Lung (tissue), 11 donors: ENCODE measurements at regions not wholly inside any gene's neighbourhood (a gene's known extent, or its start where the extent isn't known, plus 50 kb on each side); places are given as distances from the start of the nearest gene placed in this dataset.

Experiments used
- ATAC-seq: fragments of 200-7000 bp; cut with Tn5 transposase; one replicate; pipeline ENCODE4 v1.9.1; 2020; ENCODE audit warnings: moderate number of reproducible peaks; ENCODE audit not compliant: insufficient read depth, low FRiP score
- DNase-seq, 3 donors: peaks; one replicate each; pipeline ENCODE4 v3.0.0-alpha.2; 2013 to 2017
- H3K27ac ChIP-seq, 2 donors: one replicate each; pipeline ENCODE4 v1.5.1; 2013; ENCODE audit warnings: mild to moderate bottlenecking in 2 of 2, moderate library complexity in 2 of 2, control low read depth in 1 of 2, inconsistent platforms in 1 of 2, low read depth in 1 of 2, low read length in 1 of 2
- H3K27me3 ChIP-seq, 3 donors: one replicate each; pipeline ENCODE4 v1.5.1; 2013; ENCODE audit warnings: low read length in 2 of 3; ENCODE audit not compliant: control insufficient read depth in 3 of 3, insufficient read depth in 3 of 3
- H3K36me3 ChIP-seq, 4 donors: one replicate each; pipeline ENCODE4 v1.5.1; 2013; ENCODE audit warnings: low read length in 4 of 4, mild to moderate bottlenecking in 1 of 4, moderate library complexity in 1 of 4; ENCODE audit not compliant: control insufficient read depth in 4 of 4, insufficient read depth in 4 of 4
- H3K4me1 ChIP-seq, 5 donors: one replicate each; pipeline ENCODE4 v1.5.1; 2013; ENCODE audit warnings: low read length in 5 of 5, mild to moderate bottlenecking in 2 of 5, moderate library complexity in 1 of 5; ENCODE audit not compliant: control insufficient read depth in 5 of 5, insufficient read depth in 5 of 5
- H3K4me3 ChIP-seq: one replicate; pipeline ENCODE4 v1.5.1; 2013; ENCODE audit warnings: mild to moderate bottlenecking, control low read depth, moderate library complexity
- H3K9ac ChIP-seq, 2 donors: one replicate each; pipeline ENCODE4 v1.5.1; 2013; ENCODE audit warnings: low read length in 2 of 2, control low read depth in 1 of 2; ENCODE audit not compliant: insufficient read depth in 1 of 2
- H3K9me3 ChIP-seq, 4 donors: one replicate each; pipeline ENCODE4 v1.5.1; 2013; ENCODE audit warnings: low read length in 3 of 4, mild to moderate bottlenecking in 1 of 4, moderate library complexity in 1 of 4; ENCODE audit not compliant: control insufficient read depth in 4 of 4, insufficient read depth in 3 of 4
- WGBS, 2 donors: extraction: QIAGEN DNeasy Blood & Tissue Kit; methylation state at CpG; one replicate each; pipeline ENCODE4 v1.1.7; 2013; 5-methylcytosine and 5-hydroxymethylcytosine counted together
- TF ChIP-seq, protein P1 (sequence below): IDR thresholded peaks from 2 replicates; pipeline ENCODE4 v1.5.1; 2012; ENCODE audit warnings: mild to moderate bottlenecking; ENCODE audit errors: control extremely low read depth, extremely low read depth
- donor health status: control.
- donor health status: control.
- donor health status: Bipolar disorder and iron deficiency.
- donor health status: healthy.
- donor health status: DM: yes; HTN: yes; CAD: no.

GRCh38 chr15:37581866-37582532 is 352.4 kb upstream of the TMCO5A start:
- Histone ChIP-seq H3K4me3 (no peak overlapping the region), H3K27ac (no peak overlapping the region), H3K9me3 (peaks cover 0 to 17% (median 0%) of the 10 kb centered on the region in 4 donors), H3K9ac (no peak overlapping the region), H3K4me1 (peaks cover 0 to 1% (median 0%) of the 10 kb centered on the region in 5 donors), H3K36me3 (no peaks in the 10 kb centered on the region), H3K27me3 (no peaks in the 10 kb centered on the region)
- TF ChIP-seq, protein P1, sequence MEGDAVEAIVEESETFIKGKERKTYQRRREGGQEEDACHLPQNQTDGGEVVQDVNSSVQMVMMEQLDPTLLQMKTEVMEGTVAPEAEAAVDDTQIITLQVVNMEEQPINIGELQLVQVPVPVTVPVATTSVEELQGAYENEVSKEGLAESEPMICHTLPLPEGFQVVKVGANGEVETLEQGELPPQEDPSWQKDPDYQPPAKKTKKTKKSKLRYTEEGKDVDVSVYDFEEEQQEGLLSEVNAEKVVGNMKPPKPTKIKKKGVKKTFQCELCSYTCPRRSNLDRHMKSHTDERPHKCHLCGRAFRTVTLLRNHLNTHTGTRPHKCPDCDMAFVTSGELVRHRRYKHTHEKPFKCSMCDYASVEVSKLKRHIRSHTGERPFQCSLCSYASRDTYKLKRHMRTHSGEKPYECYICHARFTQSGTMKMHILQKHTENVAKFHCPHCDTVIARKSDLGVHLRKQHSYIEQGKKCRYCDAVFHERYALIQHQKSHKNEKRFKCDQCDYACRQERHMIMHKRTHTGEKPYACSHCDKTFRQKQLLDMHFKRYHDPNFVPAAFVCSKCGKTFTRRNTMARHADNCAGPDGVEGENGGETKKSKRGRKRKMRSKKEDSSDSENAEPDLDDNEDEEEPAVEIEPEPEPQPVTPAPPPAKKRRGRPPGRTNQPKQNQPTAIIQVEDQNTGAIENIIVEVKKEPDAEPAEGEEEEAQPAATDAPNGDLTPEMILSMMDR, result no peak
- DNase-seq, result no peak
- 93 to 95% methylated on average over 25 of the region's 25 CpGs for WGBS, 2 donors
- ATAC-seq, result no peak

DNA sequence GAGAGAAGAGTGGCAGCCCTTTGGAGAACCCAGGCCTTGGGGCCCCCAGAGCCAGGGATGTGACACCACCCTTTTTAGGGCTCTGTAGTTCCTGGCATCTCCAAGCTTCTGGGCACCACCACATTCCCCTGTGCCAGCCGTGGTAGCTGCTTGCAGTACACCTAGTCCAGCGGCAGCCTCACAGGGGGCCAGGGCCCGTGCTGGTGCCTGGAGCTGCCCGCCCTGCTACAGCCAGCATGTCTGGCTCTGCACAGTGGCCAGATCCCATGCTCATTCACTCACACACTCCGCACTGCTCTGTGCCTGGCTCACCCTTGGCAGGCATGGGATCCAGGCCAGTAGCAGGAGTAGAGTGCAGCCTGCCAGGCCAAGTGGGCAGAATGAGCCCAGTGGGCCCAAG is 351.6 kb upstream of the TMCO5A start:
- 95 to 97% methylated on average over 5 of the region's 5 CpGs for WGBS, 2 donors
- H3K4me1 ChIP-seq, result peaks cover 0 to 1% (median 0%) of the 10 kb centered on the region in 5 donors
- H3K27ac ChIP-seq, result no peak overlapping the region
- ATAC-seq (no peak), DNase-seq (no peak)
- peaks cover 0 to 17% (median 0%) of the 10 kb centered on the region in 4 donors for H3K9me3 ChIP-seq
- no peaks in the 10 kb centered on the region for H3K27me3 ChIP-seq
- H3K9ac ChIP-seq, result no peak overlapping the region
- no peak overlapping the region for H3K4me3 ChIP-seq
- no peaks in the 10 kb centered on the region for H3K36me3 ChIP-seq
- TF ChIP-seq, protein P1, result no peak

GRCh38 chr15:37586011-37586583 is 348.3 kb upstream of the TMCO5A start:
- H3K27ac ChIP-seq, result no peak overlapping the region
- TF ChIP-seq, protein P1, result no peak
- H3K4me1 ChIP-seq, result peaks cover 0 to 1% (median 0%) of the 10 kb centered on the region in 5 donors
- DNase-seq (no peak), ATAC-seq (no peak)
- H3K4me3 ChIP-seq, result no peak overlapping the region
- WGBS, 2 donors, result 88 to 95% methylated on average over 10 of the region's 10 CpGs
- H3K27me3 ChIP-seq, result no peaks in the 10 kb centered on the region
- no peaks in the 10 kb centered on the region for H3K36me3 ChIP-seq
- peaks cover 0 to 17% (median 0%) of the 10 kb centered on the region in 4 donors for H3K9me3 ChIP-seq
- H3K9ac ChIP-seq, result no peak overlapping the region
